GOT3 (cell line): ENCODE measurements at regions not wholly inside any gene's neighbourhood (a gene's known extent, or its start where the extent isn't known, plus 50 kb on each side); places are given as distances from the start of the nearest gene placed in this dataset.

ENCODE experiments used
- DNase-seq: peaks from one replicate; lab custom pipeline; 2025; ENCODE audit warnings: mixed read lengths; lab: John Stamatoyannopoulos, UW

DNA sequence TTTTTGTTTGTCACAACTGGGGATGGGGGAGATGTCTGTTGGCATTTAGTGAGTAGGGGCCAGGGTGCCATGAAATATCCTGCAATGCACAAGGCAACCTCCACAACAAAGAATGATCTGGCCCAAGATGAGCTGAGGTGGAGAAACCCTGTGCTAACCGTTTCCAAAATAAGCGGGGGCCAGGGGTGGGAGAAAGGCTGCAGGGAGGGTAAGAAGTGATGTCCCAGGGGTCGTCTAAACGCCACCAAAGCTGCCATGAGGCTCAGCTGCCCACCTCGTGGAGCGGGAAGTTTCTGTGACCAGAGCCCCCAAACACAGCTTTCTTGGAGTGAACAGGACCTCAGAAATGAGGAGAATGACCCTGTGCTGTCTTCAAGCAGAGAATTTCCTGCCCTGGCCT lies 76.5 kb upstream of the CDH5 start:
- DNase-seq, result no peak

DNA sequence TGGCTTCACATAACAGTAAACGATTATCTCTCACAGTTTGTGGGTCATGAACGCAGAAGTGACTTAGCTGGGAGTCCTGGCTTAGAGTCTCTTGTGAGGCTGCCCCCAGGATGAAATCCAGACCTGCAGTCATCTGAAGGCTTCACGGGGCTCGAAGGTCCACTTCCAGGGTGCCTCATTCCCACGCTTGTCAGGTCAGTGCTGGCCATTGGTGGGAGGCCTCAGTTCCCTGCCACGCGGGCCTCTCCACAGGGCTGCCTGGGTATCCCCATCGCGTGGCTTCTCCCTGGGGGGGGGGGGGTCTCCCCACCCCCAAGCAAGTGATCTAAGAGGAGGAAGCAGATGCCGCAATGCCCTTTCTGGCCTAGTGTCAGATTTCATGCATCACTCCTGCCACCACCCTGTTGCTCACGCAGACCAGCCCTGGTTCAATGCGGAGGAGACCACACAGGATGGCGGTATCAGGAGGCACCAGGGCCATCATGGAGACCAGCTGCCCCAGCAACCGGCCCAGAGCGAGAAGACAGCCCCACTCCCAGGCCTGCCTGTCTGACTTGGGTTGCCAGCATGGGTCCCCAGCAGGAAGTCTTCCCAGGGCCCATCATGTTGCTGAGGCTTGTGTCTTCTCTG lies 77.3 kb upstream of the CDH5 start:
- DNase-seq, result no peak

DNA sequence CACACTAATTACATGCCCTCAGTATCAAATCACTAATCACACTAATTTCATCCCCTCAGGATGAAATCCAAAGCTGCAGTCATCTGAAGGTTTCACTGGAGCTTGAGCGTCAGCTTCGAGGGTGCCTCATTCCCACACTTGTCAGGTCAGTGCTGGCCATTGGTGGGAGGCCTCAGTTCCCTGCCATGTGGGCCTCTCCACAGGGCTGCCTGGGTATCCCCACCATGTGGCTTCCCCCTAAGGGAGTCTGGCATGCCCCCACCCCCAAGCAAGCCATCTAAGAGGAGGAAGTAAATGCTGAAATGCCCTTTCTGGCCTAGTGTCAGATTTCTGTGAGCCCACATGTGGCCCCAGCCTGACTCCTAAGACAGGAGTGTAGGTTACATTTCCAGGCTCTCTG lies 78.6 kb upstream of the CDH5 start:
- DNase-seq, result no peak

DNA sequence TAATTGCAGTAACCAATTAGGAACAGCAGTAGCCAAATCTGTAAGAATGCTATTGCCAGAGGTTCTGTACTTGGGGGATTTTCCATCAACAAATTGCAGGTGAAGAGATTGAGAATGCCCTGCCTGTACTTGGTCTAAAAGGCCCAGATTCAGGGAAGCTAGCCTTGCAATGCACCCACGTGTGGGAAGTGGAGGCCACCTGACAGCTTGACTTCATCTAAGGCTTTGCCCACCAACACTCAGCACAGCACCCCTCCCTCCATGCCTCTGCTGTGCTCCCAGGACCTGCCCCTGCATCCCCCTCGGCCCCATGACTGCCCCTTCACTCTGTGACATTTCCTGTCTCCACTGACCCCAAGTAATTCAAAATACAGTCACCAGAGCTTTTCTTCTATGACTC lies 79.1 kb upstream of the CDH5 start:
- no peak for DNase-seq

DNA sequence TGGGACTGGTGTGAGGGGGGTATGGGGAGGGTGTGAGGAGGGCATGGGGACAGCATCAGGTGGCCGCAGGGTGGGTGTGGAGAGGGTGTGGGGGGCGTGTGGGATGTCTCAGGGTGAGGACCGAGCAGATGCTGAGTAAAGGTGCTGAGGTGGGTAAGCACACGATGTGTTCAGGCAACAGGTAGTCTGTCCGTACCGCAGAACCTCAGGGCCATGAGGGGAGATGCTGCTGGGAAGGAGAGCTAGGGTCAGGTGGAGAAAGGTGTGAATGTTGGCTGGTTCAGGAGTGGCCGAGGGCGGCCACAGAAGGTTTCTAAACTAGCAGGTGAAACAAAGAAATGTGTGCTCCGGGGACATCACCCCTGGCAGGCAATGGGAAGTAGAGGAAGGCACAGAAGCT lies 80.0 kb upstream of the CDH5 start:
- DNase-seq, result no peak

DNA sequence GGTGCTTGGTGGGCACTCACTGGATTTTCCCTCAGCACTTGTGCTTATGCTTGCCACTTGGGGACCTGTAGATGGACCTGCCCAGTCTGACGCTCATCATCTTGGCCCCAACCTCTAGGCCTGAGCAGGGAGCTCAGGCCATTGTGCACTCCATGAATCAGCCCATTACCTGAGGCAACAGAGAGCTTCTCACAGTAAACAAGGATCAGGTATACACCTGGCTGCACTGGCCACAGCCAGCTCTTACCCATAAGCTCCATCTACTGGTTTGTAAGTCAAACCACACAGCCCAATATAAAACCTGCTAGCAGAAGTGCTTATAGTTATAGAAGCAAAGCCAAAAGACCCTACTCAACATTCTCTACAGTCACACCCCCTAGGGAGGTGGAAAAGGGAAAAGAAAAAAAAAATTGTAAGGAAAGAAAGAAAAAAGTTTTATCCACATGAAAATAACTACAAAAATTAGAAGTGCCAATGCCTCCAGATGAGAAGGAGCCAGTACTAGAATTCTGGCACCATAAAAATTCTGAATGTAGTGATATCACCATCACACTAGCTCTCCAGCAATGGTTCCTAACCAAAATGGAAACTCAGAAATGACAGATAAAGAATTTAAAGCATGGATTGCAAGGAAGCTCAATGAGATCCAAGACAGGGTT lies 87.8 kb upstream of the CDH5 start:
- no peak for DNase-seq

DNA sequence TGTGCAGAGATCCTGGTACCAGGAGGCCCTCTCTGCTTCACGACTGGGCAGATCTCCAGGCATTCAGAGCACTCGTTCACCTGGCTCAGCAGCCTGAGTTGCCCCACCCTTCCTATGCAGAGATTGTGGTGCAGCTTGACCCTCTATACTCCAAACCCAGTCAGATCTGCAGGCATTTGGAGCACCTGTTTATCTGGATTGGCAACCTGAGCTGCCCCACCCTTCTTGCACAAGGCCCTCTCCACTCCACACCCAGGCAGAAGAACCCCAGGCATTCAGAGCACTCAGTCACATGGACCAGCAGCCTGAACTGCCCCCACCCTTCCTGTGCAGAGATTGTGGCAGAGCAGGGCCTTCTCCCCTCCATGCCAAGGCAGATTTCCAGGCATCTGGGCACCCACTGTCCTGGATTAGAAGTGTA lies 88.4 kb upstream of the CDH5 start:
- no peak for DNase-seq

DNA sequence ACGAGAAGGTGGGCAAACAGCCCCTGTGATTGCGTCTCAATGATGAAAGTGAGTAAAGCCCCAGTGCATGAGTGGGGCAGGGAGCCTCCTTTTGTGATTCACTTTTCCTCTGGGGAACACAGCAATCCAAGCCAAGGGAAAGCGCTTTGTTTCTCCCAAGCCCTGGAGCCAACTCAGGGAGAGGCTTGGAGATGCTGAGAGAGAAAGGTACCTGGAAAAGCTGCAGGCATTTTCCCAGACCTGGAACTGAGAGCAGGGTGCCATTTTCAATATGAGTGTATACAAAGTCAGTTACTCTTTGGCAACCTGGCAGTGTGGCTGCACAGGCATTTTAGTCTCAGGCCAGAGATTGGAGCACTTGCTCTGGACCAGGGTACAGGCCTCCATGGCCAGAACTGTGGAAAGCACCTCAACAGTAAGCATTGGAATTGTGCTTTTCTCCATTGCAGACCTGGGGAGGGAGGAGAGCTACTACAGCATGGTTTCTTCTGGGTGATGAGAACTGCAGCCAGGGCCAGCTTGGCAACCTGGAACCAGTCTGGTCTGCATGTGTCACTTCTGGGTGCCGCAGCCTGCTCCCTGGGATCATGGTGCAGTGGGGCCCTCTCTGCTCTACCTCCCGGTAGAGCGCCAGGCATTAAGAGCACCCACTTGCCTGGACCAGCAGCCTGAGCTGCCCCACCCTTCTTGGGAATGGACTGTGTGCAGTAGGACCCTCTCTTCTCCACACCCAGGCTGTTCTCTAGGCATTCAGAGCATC lies 89.0 kb upstream of the CDH5 start:
- no peak for DNase-seq

DNA sequence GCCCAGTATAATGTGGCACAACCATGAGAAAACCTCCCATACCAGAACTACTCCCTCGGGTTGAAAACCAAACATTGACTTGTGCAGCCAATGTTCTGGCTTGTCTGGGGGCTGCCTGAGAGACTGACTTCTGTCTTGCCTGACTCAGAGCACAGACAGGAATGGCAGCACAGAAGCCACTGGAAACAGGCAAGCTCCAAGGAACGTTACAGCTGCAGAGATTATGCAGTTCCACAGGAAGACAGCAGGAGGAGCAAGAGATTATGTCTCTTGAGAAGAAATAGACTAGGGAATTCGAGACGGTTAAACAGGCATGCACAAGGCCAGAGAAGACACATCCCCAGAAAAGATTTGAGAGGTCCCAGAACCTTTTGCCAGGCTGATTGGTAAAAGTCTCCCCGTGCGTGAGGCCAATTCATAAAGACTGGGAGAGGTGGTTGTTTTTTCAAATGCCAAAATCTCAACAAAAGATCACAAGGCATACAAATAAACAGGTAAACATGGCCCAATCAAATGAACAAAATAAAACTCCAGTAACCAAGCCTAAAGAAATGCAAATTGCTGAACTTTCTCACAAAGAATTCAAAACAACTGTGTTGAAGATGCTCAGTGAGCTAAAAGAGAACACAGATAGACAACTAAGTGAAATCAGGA lies 90.6 kb upstream of the CDH5 start:
- DNase-seq, result no peak

DNA sequence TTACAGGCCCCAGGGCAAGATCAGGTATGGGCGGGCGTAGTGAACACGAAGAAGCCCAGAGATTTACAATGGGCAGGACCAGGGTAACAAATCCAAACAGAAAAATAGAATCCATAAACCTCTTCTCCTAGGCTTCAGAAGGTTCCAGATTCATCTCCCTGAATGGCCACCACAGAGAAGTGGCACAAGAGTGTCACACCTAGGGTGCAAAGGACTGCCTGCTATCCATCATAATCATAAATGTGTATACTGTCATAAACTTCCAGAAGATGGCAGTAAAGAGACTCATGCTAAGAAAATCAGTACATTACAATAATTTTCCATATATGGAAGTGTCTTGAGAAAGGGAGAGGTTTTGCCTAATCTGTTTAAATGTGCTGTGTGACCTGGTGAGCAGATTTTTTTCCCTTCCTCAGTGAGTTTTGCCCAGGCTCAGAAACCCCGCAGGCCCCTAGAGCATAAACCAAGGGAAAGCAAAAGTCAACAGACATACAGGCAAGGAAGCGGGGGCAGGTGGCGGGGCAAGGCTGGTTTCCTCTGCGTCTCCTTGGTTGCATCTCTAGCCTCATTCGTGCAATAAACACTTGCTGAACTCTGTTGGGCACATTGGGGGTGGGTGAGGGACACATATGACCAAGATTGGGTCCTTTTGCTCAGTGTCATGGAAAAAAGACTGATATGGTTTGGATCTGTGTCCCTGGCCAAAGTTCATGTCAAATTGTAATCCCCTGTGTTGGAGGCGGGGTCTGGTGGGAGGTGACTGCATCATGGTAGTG lies 92.0 kb upstream of the CDH5 start:
- DNase-seq, result no peak

DNA sequence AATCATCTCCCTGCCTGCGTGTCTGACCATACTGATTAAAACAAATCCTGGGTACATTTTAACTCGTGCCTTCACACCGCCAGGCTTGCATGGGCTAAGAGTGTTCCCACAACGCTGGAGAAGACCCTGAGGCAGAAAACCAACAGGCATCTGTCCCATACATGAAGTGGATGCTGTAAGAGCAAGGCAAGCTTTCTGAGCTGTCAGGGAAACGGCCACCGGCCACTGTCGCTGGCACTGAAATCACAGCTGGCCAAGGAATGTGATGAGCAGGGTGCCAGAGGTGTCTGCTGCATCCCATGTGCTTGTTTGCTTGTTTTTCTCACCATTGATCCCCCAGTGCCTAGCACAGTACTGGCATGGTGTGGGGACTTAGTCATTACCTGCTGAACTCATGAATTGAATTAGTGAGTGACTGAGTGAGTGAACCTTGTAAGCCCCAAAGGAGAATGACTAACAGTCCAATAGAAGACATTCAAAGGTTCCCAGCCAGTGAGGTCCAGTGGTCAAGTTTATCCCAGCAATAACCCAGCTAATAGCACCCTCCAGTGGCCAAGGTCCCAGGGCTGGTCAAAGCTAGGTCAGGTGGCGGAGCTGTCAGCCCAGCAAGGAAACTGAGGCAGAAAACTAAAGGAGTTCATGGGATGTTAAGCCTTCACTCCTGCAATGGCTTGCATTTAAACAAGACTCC lies 92.7 kb upstream of the CDH5 start:
- DNase-seq, result peak; percentile 25

DNA sequence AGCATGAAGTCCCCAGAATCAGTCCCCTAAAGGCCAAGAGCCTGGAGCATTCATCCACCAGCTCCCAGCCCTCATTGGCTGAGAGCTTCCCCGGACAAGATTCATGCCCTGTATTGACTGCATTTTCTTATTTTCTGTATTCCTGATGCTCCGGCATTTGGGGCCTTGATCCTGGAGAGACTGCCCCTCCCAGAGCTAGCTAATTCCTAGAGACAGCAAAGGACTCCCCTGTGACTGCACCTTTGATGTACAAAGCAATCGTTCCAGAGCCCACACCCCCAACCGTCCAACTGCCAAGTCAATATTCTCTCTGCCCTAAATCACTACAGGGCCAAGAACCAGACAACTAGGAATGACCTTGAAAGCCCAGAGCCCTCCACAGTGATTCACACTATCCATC lies 93.4 kb upstream of the CDH5 start:
- no peak for DNase-seq

DNA sequence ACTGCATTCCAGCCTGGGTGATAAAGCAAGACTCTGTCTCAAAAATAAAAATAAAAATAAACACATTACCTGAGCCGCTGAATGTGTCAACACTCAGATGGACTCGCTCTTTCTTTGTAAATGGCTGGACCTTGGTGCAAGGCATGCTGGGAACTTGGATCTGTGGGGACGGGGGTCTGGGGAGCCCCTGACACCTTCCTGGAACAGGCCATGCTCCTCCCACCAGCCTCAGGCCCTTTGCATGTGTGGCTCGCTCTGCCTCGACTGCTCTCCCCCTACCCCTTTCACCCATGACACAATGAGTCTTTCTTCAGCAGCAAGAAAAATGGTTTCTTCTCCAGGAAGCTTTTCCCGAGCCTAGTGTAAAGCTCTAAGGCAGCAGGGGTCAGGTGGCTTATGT lies 94.0 kb upstream of the CDH5 start:
- no peak for DNase-seq

DNA sequence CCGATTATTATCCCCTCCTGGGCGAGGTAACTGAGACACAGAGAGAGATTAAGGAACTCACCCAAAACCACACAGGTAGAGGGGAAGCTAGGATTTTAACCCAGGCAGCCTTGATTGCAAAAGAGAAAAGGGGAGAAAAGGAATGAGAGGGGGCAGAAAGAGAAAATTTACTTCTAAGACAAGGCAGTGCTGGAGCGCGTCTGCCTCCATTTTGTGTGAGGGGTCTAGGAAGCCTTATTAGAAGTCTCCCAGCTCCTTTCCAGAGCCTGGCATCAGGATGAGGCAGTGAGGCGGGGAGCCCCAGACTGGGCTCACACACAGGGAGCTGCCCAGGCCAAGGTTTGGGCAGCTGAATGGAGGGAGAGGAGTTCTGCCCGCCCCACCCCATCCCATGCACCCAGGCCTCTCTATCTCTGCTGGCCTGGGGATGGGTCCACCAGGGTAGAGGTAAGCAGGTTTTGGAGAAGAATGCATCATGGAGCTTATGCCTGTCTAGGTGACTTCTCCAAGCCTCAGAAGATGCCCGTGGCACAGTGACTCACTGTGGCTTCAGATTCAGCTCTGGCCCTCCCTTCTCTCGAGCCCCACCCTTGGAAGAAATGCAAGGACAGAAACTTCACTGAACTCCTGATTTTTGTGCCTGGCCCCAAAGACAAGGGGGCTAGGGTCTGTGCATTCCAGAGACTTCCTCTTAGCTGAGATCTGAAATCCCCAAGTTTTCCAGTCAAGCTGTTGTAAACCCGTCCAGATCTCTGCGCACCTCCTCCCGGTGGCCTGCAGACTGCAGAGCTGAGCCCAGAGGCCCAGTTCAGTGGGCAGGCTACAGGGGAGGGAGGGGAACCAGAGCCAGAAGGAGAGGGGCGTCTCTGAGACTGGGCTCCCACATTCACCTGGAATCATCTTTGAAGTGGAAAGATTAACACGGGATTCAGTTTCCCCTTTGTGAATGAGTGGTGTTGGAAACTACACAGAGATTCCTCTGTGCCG lies 95.1 kb upstream of the CDH5 start:
- no peak for DNase-seq

DNA sequence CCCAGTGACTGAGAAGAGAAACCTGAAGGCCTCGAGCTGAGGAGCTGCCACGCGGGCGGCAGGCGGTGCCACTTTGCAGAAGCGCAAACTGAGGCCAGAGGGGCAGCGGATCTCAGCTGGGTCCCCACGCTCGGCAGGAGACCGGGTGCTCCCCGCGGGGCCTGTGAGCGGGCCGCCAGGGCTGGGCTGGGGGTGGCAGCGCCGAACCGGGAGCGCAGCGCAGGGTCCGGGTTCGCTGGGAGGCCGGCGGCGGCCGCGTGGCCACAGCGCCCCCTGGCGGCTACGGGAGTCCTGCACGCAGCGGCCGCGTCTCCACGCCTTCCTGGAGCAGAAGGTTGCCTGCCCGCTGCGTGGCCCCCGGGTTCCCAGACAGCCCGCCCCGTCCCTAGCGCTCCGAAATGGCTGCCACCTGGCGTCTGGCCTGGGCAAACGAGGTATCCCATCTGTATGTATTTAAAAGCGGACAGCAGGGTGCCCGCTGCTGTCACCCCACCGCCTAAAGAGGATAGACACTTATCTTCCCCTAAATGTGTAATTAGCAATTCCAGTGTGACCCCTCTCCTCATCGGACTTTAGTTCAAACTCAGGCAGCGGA lies 96.1 kb upstream of the CDH5 start:
- DNase-seq, result no peak

DNA sequence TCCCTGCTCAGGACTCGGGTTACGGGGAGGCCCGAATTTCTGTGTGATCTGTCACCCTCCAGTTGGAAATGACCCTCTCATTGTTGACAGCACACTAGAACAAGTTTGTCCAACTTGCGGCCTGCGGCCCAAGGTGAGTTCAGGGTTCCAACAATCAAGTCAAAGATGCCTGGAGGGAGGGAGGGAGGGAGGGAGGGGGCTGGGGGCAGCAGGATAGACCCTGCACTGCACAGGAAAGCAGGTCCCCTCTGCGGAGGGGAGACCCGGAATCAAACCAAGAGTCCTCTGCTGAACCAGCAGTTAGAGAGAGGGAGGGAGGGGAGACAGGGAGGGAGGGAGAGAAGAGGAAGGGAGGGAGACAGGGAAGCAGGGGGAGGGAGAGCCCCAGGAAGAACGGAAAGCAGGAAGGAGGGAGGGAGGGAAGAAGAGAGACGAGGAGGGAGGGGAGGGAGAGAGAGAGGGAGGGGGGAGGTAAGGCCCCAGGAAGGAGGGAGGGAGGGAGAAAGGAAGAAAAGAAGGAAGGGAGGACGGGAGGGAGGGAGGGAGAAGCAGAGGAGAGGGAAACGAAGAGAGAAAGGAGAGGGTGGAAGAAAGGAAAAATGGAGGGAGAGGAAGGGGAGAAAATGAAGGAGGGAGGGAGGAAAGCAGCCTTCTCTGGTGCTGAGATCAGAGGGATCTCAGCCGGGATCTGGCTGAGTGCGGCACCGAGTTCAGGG lies 96.7 kb upstream of the CDH5 start:
- DNase-seq, result no peak

DNA sequence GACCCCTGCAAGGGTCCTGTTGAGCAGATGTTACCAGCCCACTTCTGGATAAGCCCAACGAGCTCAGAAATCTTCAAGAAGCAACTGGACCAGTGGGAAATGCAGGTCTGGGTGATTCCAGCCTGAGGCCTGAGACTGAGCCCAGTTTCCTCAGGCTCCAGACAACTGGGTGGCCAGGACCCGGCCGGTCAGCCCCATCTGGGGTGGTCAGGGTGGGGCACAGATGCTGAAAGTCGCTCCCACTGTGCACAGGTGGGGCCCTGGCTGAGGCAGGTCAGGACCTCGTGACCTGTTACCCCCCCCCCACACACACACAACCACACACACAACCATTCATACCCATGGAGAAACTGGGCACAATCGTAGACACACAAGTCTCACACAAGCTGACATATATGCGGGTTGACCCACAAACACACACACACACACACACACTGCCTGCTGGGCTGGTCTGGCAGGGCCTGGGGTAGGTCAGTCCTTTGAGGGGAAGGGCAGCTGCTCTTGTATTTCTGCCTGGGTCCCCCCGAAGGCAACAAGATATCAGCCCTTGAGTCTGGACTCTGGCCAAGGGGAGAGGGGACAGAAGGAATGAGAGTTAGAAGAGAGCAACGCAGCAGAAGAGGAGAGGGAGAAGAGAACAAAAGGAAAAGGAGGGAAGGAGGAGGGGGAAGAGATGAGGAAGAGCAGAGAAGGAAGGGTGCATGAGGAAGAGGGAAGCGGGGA lies 99.0 kb upstream of the CDH5 start:
- DNase-seq, result no peak
